Breast epithelium (tissue), 4 donors: ENCODE measurements at regions not wholly inside any gene's neighbourhood (a gene's known extent, or its start where the extent isn't known, plus 50 kb on each side); places are given as distances from the start of the nearest gene placed in this dataset.

ENCODE experiments used
- DNase-seq, 2 donors: peaks; one replicate each; pipeline ENCODE4 v3.0.0-alpha.2; 2019; ENCODE audit warnings: low spot score in 2 of 2
- H3K27ac ChIP-seq, 2 donors: fragments of 200-600 bp; sonication (generic) in 1 of 2; one replicate each; pipeline ENCODE4 v1.5.1; 2016 to 2019; ENCODE audit warnings: mild to moderate bottlenecking in 1 of 2
- H3K27me3 ChIP-seq, 2 donors: fragments of 200-600 bp; sonication (generic) in 1 of 2; one replicate each; pipeline versions ENCODE4 v1.5.1 to v1.6.0; 2017 to 2019; ENCODE audit warnings: control low read depth in 1 of 2, mild to moderate bottlenecking in 1 of 2
- H3K36me3 ChIP-seq: fragments of 200-600 bp; one replicate; pipeline ENCODE4 v1.5.1; 2019
- H3K4me1 ChIP-seq, 2 donors: fragments of 200-600 bp; sonication (generic); one replicate each; pipeline ENCODE4 v1.5.1; 2016 to 2019; ENCODE audit warnings: control low read depth in 1 of 2
- H3K4me3 ChIP-seq, 3 donors: fragments of 200-600 bp; sonication (generic); 1 replicate in 2 of 3; 2 replicates in 1 of 3; pipeline ENCODE4 v1.5.1; 2016 to 2019; ENCODE audit warnings: mild to moderate bottlenecking in 3 of 3, moderate library complexity in 2 of 3
- H3K9me3 ChIP-seq, 2 donors: fragments of 200-600 bp; sonication (generic) in 1 of 2; one replicate each; pipeline ENCODE4 v1.5.1; 2016 to 2019; ENCODE audit warnings: control low read depth in 1 of 2
- CTCF ChIP-seq, 3 donors: fragments of 450-650 bp; IDR thresholded peaks; one replicate each; pipeline ENCODE4 v1.5.1; 2016 to 2017; ENCODE audit warnings: antibody characterized with exemption in 3 of 3, mild to moderate bottlenecking in 3 of 3, moderate library complexity in 3 of 3
- POLR2A ChIP-seq: fragments of 450-650 bp; IDR thresholded peaks from one replicate; pipeline ENCODE4 v1.6.1; 2016; ENCODE audit warnings: antibody characterized with exemption, mild to moderate bottlenecking, moderate library complexity
- POLR2AphosphoS5 ChIP-seq, 3 donors: sonication (generic); formaldehyde crosslinking; IDR thresholded peaks; one replicate each; pipeline ENCODE4 v1.6.1; 2017; ENCODE audit warnings: antibody characterized with exemption in 3 of 3
- intact Hi-C: fragments of 100-400 bp; cut with DNase I; formaldehyde crosslinking; loops from one replicate; pipeline ENCODE4 v1.15.1; 2023; ENCODE audit warnings: low total_unique reads

GRCh38 chr15:31474059-31474868 is 147.6 kb downstream of the KLF13 start:
- peaks cover 0 to under 1% of the 10 kb centered on the region in 2 donors for H3K27me3 ChIP-seq
- intact Hi-C loops, result no loop called here
- no peak for DNase-seq
- H3K36me3 ChIP-seq, result no peaks in the 10 kb centered on the region
- H3K9me3 ChIP-seq, result no peaks in the 10 kb centered on the region
- H3K4me3 ChIP-seq, result no peak overlapping the region
- no peak overlapping the region for H3K27ac ChIP-seq
- H3K4me1 ChIP-seq, result no peaks in the 10 kb centered on the region
- TF ChIP-seq POLR2A, result no peak
- TF ChIP-seq POLR2AphosphoS5 (IDR thresholded peaks at IDR 0.05), result no peak
- no peak for TF ChIP-seq CTCF (IDR thresholded peaks at IDR 0.05)

GRCh38 chr15:31476236-31476810 is 149.7 kb downstream of the KLF13 start:
- TF ChIP-seq POLR2AphosphoS5 (IDR thresholded peaks at IDR 0.05), result no peak
- TF ChIP-seq CTCF (IDR thresholded peaks at IDR 0.05), result no peak
- no peak for TF ChIP-seq POLR2A
- no peaks in the 10 kb centered on the region for H3K4me1 ChIP-seq
- no peak for DNase-seq
- H3K4me3 ChIP-seq, result no peak overlapping the region
- no peak overlapping the region for H3K27ac ChIP-seq
- intact Hi-C loops, result no loop called here
- no peaks in the 10 kb centered on the region for H3K36me3 ChIP-seq
- no peaks in the 10 kb centered on the region for H3K9me3 ChIP-seq
- H3K27me3 ChIP-seq, result no peaks in the 10 kb centered on the region

GRCh38 chr15:31476866-31477265 is 150.2 kb downstream of the KLF13 start:
- Histone ChIP-seq H3K36me3 (no peaks in the 10 kb centered on the region), H3K4me3 (no peak overlapping the region), H3K27ac (no peak overlapping the region), H3K27me3 (no peaks in the 10 kb centered on the region), H3K9me3 (no peaks in the 10 kb centered on the region), H3K4me1 (no peaks in the 10 kb centered on the region)
- intact Hi-C loops, result no loop called here
- no peak for DNase-seq
- no peak for TF ChIP-seq POLR2A
- no peak for TF ChIP-seq CTCF (IDR thresholded peaks at IDR 0.05)
- TF ChIP-seq POLR2AphosphoS5 (IDR thresholded peaks at IDR 0.05), result no peak

GRCh38 chr15:31477301-31477700 is 150.7 kb downstream of the KLF13 start:
- no peaks in the 10 kb centered on the region for H3K9me3 ChIP-seq
- no peak overlapping the region for H3K27ac ChIP-seq
- peaks cover 0 to 4% of the 10 kb centered on the region in 2 donors for H3K27me3 ChIP-seq
- no peak for DNase-seq
- H3K4me3 ChIP-seq, result no peak overlapping the region
- no peaks in the 10 kb centered on the region for H3K36me3 ChIP-seq
- no peaks in the 10 kb centered on the region for H3K4me1 ChIP-seq
- TF ChIP-seq CTCF (IDR thresholded peaks at IDR 0.05), result no peak
- intact Hi-C loops, result no loop called here

- Histone ChIP-seq H3K4me1 (no peaks in the 10 kb centered on the region), H3K9me3 (no peaks in the 10 kb centered on the region), H3K27me3 (peaks cover 0 to 12% of the 10 kb centered on the region in 2 donors), H3K36me3 (no peaks in the 10 kb centered on the region), H3K4me3 (no peak overlapping the region), H3K27ac (no peak overlapping the region)
- no peak for DNase-seq
- intact Hi-C loops, result no loop called here
- TF ChIP-seq POLR2AphosphoS5 (IDR thresholded peaks at IDR 0.05), result no peak
- TF ChIP-seq CTCF (IDR thresholded peaks at IDR 0.05), result no peak
- no peak for TF ChIP-seq POLR2A
These were observed 151.4 kb downstream of the KLF13 start for GRCh38 chr15:31477851-31478701.
